Memory B cell (primary cell): ENCODE measurements at regions not wholly inside any gene's neighbourhood (a gene's known extent, or its start where the extent isn't known, plus 50 kb on each side); places are given as distances from the start of the nearest gene placed in this dataset.

Experiments
- ATAC-seq: fragments of 150-1000 bp; cut with Tn5 transposase; 2 replicates; pipeline ENCODE4 v1.10.0; 2021; ENCODE audit warnings: low read depth, mild to moderate bottlenecking, moderate library complexity
- DNase-seq, 2 donors: peaks; one replicate each; pipeline ENCODE4 v3.0.0; 2022; ENCODE audit warnings: low spot score in 2 of 2
- H3K27ac Mint-ChIP-seq: one replicate; pipeline ENCODE4 v1.8.0; 2022; ENCODE audit warnings: mild to moderate bottlenecking, moderate library complexity, mixed read lengths
- H3K27me3 Mint-ChIP-seq: one replicate; pipeline ENCODE4 v1.8.0; 2022; ENCODE audit warnings: mixed read lengths
- H3K36me3 Mint-ChIP-seq: one replicate; pipeline ENCODE4 v1.8.0; 2022; ENCODE audit warnings: mild to moderate bottlenecking, mixed read lengths
- H3K4me1 Mint-ChIP-seq: one replicate; pipeline ENCODE4 v1.8.0; 2022; ENCODE audit warnings: mixed read lengths
- H3K4me3 Mint-ChIP-seq: one replicate; pipeline ENCODE4 v1.8.0; 2022; ENCODE audit warnings: mild to moderate bottlenecking, moderate library complexity, mixed read lengths
- H3K9me3 Mint-ChIP-seq: one replicate; pipeline ENCODE4 v1.8.0; 2022; ENCODE audit warnings: mixed read lengths

- no peak overlapping the region for H3K4me3 Mint-ChIP-seq
- no peaks in the 10 kb centered on the region for H3K27me3 Mint-ChIP-seq
- H3K4me1 Mint-ChIP-seq = no peaks in the 10 kb centered on the region
- H3K27ac Mint-ChIP-seq = no peak overlapping the region
- H3K36me3 Mint-ChIP-seq = no peaks in the 10 kb centered on the region
- no peak for ATAC-seq
- H3K9me3 Mint-ChIP-seq = peaks cover 2% of the 10 kb centered on the region
- no peak for DNase-seq
These were observed 170.9 kb downstream of the NR2F2 start for GRCh38 chr15:96501362-96501761.

DNA sequence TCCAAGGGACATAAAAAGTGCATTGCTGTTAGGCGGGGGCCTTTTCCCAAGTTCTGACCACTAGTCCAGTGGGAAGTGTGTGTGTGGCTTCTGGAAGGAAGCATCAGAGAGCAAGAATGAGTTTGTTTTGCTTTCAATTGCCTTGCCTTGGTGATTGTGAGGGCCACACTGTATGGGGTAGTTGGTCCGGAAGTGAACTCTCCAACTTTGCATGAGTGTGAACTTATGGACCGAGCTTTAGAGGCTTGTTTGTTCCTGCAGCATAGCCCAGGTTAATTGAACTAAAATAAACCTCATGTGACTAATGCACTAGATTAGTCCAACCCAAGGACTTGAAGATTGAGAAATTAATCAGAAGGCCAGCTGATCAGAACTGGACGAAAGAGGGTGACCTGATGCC is 171.7 kb downstream of the NR2F2 start:
- Mint-ChIP-seq H3K27me3 (no peaks in the 10 kb centered on the region), H3K4me1 (no peaks in the 10 kb centered on the region), H3K4me3 (no peak overlapping the region), H3K9me3 (peaks cover 4% of the 10 kb centered on the region), H3K27ac (no peak overlapping the region), H3K36me3 (no peaks in the 10 kb centered on the region)
- ATAC-seq (no peak), DNase-seq (no peak)

GRCh38 chr15:96503276-96503675 is 172.8 kb downstream of the NR2F2 start:
- no peaks in the 10 kb centered on the region for H3K27me3 Mint-ChIP-seq
- no peak overlapping the region for H3K4me3 Mint-ChIP-seq
- H3K36me3 Mint-ChIP-seq = no peaks in the 10 kb centered on the region
- H3K4me1 Mint-ChIP-seq = no peaks in the 10 kb centered on the region
- DNase-seq (no peak), ATAC-seq (no peak)
- H3K9me3 Mint-ChIP-seq = peaks cover 2% of the 10 kb centered on the region
- H3K27ac Mint-ChIP-seq = no peak overlapping the region

DNA sequence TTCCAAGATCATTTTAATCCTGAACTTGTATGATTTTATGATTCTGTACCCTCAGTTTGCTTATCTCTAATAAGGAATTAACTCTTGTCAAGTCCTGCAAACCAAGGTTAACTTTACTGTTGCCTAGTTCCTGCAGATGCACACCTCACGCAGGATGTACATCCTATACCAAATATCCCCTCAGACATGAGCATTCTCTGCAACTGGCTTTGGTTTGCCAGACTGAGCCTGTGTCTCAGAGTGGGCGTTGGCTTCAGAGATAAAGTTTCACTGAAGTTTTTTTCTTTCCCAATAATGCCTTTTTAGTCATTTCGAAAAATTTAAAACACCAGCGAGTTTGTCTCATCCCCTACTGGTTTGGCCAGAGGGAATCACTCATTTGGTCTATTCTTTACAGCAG is 173.9 kb downstream of the NR2F2 start:
- no peak overlapping the region for H3K4me3 Mint-ChIP-seq
- no peaks in the 10 kb centered on the region for H3K4me1 Mint-ChIP-seq
- no peaks in the 10 kb centered on the region for H3K36me3 Mint-ChIP-seq
- no peaks in the 10 kb centered on the region for H3K27me3 Mint-ChIP-seq
- ATAC-seq (no peak), DNase-seq (no peak)
- no peak overlapping the region for H3K27ac Mint-ChIP-seq
- H3K9me3 Mint-ChIP-seq = peaks cover 2% of the 10 kb centered on the region

- H3K27me3 Mint-ChIP-seq = no peaks in the 10 kb centered on the region
These were observed 174.5 kb downstream of the NR2F2 start for GRCh38 chr15:96505014-96505413.

DNA sequence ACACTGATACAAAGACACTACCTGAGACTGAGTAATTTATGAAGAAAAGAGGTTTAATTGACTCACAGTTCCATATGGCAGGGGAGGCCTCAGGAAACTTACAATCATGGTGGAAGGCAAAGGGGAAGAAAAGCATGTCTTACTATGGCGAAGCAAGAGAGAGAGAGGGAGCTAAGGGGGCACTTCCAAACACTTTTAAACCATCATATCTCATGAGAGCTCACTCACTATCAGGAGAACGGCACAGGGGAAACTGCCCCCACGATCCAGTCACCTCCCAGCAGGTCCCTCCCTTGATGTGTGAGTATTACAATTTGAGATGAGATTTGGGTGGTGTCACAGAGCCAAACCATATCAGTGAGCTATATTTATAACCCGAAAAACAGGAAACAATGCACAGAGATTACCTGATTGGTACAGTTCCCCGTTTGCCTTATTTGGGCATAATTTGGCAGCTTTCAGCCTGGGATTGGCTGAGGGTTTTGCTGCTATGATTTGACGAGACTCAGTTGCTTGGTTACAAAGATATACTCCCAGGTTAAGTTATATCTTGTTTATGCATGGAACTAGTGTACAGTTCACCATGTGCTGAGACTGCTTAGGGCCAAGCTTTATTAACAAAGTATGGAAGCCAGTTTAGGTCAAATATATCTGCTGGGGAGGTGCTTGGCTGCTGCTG is 184.2 kb downstream of the NR2F2 start:
- Mint-ChIP-seq H3K9me3 (peaks cover 7% of the 10 kb centered on the region), H3K4me3 (no peak overlapping the region), H3K27me3 (no peaks in the 10 kb centered on the region), H3K4me1 (peaks cover 2% of the 10 kb centered on the region), H3K36me3 (no peaks in the 10 kb centered on the region), H3K27ac (no peak overlapping the region)
- ATAC-seq = no peak
- no peak for DNase-seq

More at GRCh38 chr15:96505014-96505413, 174.5 kb downstream of the NR2F2 start:
- Mint-ChIP-seq H3K27ac (no peak overlapping the region), H3K4me3 (no peak overlapping the region), H3K9me3 (peaks cover 2% of the 10 kb centered on the region), H3K36me3 (no peaks in the 10 kb centered on the region), H3K4me1 (no peaks in the 10 kb centered on the region)
- DNase-seq (no peak), ATAC-seq (no peak)

GRCh38 chr15:96515371-96515770 is 184.9 kb downstream of the NR2F2 start:
- ATAC-seq (no peak), DNase-seq (no peak)
- Mint-ChIP-seq H3K27me3 (no peaks in the 10 kb centered on the region), H3K36me3 (no peaks in the 10 kb centered on the region), H3K27ac (no peak overlapping the region), H3K9me3 (peaks cover 7% of the 10 kb centered on the region), H3K4me3 (no peak overlapping the region), H3K4me1 (peaks cover 2% of the 10 kb centered on the region)

DNA sequence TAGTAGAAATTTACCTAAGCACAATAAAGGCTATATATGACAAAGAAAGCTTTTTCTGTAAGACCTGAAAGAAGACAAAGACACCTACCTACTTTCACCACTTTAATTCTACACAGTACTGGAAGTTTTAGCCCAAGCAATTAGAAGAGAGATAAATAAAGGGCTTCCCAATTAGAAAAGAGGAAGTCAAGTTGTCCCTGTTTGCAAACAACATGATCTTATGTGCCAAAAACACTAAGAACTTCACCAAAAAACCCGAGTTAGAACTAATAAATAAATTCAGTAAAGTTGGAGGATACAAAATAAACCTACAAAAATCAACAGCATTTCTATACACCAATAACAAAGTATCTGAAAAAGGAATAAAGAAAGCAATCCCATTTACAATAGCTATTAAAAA is 190.9 kb downstream of the NR2F2 start:
- Mint-ChIP-seq H3K4me1 (no peaks in the 10 kb centered on the region), H3K36me3 (no peaks in the 10 kb centered on the region), H3K27ac (no peak overlapping the region), H3K4me3 (no peak overlapping the region), H3K27me3 (peaks cover 1% of the 10 kb centered on the region), H3K9me3 (peaks cover 8% of the 10 kb centered on the region)
- no peak for DNase-seq
- ATAC-seq = no peak

GRCh38 chr15:96524676-96525417 is 194.3 kb downstream of the NR2F2 start:
- peaks cover 1% of the 10 kb centered on the region for H3K27me3 Mint-ChIP-seq
- H3K4me1 Mint-ChIP-seq = no peaks in the 10 kb centered on the region
- peaks cover 2% of the 10 kb centered on the region for H3K9me3 Mint-ChIP-seq
- ATAC-seq = no peak
- DNase-seq = no peak
- no peaks in the 10 kb centered on the region for H3K36me3 Mint-ChIP-seq
- no peak overlapping the region for H3K4me3 Mint-ChIP-seq
- H3K27ac Mint-ChIP-seq = no peak overlapping the region

GRCh38 chr15:96535148-96535547 is 204.6 kb downstream of the NR2F2 start:
- Mint-ChIP-seq H3K36me3 (no peaks in the 10 kb centered on the region), H3K27me3 (no peaks in the 10 kb centered on the region), H3K4me3 (no peak overlapping the region), H3K4me1 (no peaks in the 10 kb centered on the region), H3K9me3 (no peaks in the 10 kb centered on the region), H3K27ac (no peak overlapping the region)
- ATAC-seq = no peak
- DNase-seq = no peak

GRCh38 chr15:96538491-96538890 is 208.0 kb downstream of the NR2F2 start:
- Mint-ChIP-seq H3K36me3 (no peaks in the 10 kb centered on the region), H3K4me1 (no peaks in the 10 kb centered on the region), H3K27me3 (no peaks in the 10 kb centered on the region), H3K4me3 (no peak overlapping the region), H3K27ac (no peak overlapping the region), H3K9me3 (peaks cover 3% of the 10 kb centered on the region)
- ATAC-seq = no peak
- no peak for DNase-seq

GRCh38 chr15:96540283-96540682 is 209.8 kb downstream of the NR2F2 start:
- H3K4me3 Mint-ChIP-seq = no peak overlapping the region
- DNase-seq = no peak

DNA sequence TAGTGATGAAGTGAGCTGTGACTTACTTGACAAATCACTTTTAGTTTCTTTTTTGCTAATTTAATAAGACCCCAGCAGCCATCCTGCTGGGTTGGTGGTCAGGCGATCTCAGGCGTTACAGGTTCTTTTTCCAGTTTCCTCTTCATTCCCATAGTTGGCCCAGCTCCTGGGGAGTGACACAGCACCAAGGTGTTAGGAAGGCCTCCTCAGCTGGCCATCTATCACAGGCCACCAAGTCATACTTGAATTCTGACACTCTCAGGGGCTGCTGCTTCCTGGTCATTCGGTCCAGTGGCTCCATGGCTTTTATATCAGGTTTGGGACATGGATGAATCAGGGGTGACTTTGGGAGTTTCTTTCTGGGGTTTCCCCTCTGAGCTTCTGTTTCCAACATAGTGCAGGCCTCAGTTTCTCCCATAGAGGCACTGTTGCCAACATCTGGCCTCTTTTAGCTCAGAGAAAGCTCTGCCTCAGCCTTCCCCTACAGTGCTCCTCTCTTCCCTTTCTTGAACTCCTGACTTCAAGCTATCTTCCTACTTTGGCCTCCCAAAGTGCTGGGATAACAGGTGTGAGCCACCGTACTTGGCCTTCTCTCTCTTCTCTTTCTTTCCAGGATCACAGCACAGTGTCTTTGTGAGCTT is 211.8 kb downstream of the NR2F2 start:
- Mint-ChIP-seq H3K27ac (no peak overlapping the region), H3K4me1 (no peaks in the 10 kb centered on the region), H3K9me3 (peaks cover 3% of the 10 kb centered on the region), H3K4me3 (no peak overlapping the region), H3K36me3 (no peaks in the 10 kb centered on the region), H3K27me3 (no peaks in the 10 kb centered on the region)
- DNase-seq (no peak), ATAC-seq (no peak)

More at GRCh38 chr15:96540283-96540682, 209.8 kb downstream of the NR2F2 start:
- Mint-ChIP-seq H3K27ac (no peak overlapping the region), H3K4me1 (no peaks in the 10 kb centered on the region), H3K27me3 (no peaks in the 10 kb centered on the region), H3K36me3 (no peaks in the 10 kb centered on the region), H3K9me3 (peaks cover 3% of the 10 kb centered on the region)
- ATAC-seq = no peak

DNA sequence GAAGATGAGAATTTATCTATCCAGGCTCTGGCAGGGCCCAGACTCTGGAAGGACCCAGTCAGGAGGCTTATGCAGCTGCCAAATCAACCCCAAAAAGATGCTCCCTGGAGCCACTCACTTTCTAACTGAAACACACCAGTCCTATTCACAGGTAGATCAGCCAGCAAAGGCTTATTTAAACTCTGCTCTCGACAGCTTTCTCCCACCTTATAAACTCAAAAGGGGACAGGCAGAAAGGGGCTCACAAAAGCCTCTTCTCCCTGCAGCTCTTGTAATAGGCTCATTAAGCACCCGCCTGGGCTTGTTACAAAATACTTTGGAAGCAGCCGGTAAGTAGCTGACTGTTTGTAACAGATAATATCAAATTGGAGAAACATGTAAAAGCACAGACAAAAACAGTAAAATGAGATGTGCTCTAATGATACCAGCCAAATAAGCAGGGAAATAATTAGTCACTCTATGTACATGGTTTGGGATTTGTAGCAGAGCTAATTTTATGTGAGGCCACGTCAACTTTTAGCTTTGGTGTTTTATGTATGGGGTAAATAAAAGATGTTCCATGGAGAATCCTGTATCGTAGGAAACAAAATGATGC is 213.8 kb downstream of the NR2F2 start:
- Mint-ChIP-seq H3K27ac (no peak overlapping the region), H3K36me3 (no peaks in the 10 kb centered on the region), H3K9me3 (peaks cover 3% of the 10 kb centered on the region), H3K27me3 (no peaks in the 10 kb centered on the region), H3K4me1 (no peaks in the 10 kb centered on the region), H3K4me3 (no peak overlapping the region)
- DNase-seq (no peak), ATAC-seq (no peak)
